H4 (cell line): ENCODE measurements at regions not wholly inside any gene's neighbourhood (a gene's known extent, or its start where the extent isn't known, plus 50 kb on each side); places are given as distances from the start of the nearest gene placed in this dataset.
"Not testable (repeated sequence)": the region's sequence is repeated elsewhere in the genome, so short reads cannot be mapped to it uniquely, and the experiment has no call there.

Experiments used
- DNase-seq: peaks from one replicate; pipeline ENCODE4 v3.0.0-alpha.2; 2015; ENCODE audit warnings: low spot score

DNA sequence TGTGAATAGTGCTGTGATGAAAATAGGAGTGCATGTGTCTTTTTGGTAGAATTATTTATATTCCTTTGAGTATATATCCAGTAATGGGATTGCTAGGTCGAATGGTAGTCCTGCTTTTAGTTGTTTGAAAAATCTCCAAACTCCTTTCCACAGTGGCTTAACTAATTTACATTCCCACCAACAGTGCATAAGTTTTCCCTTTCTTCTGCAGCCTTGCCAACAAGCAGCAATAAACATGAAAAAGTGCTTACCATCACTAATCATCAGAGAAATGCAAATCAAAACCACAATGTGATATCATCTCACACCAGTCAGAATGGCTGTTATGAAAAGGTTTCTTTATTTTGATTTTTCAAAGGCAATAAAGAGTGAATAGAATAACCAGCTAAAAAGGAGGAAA, 1105.9 kb downstream of the NAALADL2 start:
- DNase-seq = no peak

DNA sequence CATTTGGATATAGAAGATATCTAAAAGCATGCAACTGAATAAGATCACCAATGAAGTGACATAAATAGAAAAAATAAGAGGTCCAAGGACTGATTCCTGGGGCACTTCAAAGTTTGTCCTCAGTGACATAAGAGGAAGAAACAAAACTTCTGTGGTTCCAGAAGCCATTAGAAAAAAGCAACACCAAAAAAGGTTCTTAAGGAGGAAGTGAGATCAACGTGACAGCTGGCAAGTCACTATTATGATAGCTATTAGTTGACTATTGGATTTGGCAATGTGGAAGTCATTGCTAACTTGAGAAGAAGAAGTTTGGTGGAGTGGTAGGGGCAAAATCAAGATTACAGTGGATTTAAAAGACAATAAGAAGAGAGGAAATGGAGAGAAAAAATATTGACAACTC, 1098.3 kb downstream of the NAALADL2 start:
- DNase-seq = no peak

DNA sequence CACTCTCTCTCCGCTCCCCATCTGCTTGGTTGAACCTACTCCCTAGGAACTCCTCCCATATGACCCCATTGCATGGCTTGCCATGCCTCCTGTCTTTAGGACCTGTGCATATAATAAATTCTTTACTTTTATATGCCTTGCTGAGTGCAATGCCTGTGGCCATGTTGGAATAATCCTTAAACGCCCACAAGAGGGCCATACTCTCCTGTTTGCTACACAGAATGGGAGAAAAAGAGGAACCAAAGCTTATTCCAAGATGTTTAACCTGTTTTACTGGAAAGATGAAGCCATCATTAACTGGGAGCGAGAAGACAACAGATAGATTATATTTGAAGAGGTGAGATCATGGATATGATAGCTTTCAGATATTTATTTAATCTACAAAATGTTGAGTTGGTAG, 1097.8 kb downstream of the NAALADL2 start:
- DNase-seq = peak; percentile 22

DNA sequence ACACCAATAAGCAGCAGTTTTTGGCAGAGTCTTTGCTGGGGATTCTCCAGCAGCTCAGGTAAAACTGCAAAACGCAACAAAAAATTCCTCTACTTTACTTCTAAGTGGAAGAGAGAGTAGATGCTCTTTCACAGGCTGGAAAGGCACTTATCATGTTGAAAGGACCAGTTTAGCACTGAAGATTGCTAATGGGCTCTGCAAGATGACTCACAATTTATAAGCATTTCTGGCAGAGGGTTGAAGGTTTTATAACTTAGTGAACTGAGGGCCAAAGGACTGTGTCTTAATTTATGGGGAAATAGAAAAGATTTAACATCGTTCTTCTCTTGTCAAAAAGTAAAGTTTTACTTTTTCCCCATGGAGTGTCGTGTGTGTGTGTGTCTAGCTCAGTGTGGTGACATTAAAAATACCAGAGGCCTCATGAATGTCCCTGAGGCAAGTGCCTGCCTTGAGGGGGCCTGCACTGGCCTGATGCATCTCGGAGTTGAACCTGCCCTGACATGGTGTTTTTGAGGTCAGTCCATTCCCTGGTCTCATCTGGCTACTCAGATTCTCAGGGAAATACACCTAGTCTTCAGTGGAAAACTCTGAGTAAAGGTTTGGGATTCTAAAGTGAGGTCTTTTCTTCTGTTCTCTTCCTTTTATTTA, 1092.0 kb downstream of the NAALADL2 start:
- DNase-seq = no peak

DNA sequence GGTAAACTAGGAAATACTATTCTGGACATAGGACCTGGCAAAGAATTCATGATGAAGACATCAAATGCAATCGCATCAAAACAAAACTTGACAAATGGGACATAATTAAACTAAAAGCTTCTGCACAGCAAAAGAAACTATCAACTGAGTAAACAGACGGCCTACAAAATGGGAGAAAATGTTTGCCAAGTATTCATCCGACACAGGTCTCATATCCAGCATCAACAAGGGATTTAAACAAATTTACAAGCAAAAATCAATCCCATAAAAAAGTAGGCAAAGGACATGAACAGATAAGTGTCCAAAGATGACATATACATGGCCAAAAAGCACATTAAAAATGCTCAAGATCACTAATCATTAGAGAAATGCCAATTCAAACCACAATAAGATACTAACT, 1088.9 kb downstream of the NAALADL2 start:
- no peak for DNase-seq

DNA sequence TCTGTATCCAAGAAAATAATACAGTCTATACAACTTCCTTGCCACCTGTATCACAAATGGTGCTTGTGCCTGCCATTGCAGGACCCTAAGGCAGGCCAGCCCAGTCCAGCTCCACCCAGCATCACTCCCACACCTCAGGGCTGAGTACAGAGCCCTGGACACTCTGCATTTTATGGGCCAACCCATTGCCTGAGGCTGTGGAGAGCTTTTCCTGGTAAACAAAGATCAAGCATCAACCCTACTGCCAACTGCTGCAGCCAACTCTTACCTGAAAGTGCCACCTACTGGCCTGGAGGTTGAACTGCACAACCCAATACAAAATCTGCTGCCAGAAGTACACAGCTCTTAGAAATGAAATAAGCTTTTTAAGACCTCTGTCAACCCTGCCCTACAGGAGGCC, 1082.2 kb downstream of the NAALADL2 start:
- DNase-seq = peak; percentile 82

DNA sequence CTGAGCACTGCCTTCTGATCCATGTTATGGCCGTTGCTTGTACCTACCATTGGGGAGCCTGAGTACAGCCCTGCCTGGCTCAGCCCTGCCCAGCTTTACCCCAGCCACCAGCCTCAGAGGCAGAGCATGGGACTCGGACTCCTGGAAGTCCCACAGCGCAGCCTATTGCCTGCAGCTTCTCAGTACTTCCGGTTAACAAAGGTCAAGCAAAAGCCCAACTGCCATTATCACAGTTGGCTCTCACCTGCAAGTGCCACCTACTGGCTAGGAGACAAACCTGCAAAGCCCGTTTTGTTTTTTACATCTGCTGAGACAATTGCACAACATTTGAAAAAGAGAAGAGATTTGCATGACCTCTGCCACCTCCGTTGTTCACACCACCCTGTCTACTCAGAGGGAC, 1081.7 kb downstream of the NAALADL2 start:
- DNase-seq = peak; percentile 89

DNA sequence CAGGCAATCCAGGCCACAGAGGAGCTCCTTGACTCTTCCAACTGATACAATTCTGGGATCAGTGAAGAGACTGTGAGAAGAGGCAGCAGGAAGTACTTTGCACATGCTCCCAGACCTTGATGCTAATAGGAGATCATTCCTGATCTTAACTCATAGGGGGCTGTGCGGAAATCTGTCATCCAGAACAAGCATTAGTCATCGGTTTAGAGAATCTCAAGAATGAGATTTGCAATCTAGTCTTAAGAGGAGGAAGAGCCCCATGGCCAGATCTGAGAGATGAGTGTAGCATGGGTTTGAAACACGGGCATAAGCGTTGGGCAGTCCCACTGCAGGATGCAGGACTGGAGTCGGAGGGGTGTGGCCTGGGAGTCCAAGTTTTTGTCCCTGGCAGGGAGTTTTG, 1081.1 kb downstream of the NAALADL2 start:
- DNase-seq = peak; percentile 36

DNA sequence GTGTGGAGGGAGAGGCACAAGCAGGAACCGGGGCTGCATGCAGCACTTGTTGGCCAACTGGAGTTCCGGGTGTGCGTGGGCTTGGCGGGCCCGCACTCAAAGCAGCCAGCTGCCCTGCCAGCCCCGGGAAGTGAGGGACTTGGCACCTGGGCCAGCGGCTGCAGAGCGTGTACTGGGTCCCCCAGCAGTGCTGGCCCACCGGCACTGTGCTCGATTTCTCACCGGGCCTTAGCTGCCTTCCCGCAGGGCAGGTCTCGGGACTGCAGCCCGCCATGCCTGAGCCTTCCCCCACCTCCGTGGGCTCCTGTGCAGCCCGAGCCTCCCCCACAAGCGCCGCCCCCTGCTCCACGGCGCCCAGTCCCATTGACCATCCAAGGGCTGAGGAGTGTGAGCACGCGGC, 1078.2 kb downstream of the NAALADL2 start:
- not testable (repeated sequence) for DNase-seq

DNA sequence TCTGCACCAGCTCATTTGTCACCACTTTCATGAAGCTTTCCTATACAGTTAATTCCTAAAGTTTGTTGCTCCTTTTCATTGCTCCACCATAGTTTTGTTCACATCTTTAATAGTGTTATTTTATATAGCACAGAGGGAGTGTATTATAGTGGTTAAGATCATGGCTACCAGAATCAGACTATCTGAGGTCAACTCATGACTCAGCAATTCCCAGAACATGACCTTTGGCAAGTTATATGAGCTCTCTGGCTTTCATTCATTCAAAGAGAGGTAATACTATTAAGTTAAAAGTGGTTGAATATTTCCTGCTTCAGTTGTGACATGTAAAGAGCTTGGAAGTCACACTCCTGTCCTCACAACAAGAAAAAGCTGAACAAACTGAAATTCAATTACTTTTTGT, 1073.5 kb downstream of the NAALADL2 start:
- DNase-seq = peak; percentile 41

DNA sequence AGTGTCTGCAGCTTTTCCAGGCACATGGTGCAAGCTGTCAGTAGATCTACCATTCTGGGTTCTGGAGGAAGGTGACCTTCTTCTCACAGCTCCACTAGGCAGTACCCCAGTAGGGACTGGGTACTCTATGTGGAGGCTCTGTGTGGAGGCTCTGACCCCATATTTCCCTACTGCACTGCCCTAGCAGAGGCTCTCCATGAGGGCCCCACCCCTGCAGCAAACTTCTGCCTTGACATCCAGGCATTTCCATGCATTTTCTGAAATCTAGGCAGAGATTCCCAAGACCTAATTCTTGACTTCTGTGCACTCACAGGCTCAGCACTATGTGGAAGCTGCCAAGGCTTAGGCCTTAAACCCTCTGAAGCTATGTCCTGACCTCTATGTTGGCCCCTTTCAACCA, 1060.0 kb downstream of the NAALADL2 start:
- DNase-seq = no peak

DNA sequence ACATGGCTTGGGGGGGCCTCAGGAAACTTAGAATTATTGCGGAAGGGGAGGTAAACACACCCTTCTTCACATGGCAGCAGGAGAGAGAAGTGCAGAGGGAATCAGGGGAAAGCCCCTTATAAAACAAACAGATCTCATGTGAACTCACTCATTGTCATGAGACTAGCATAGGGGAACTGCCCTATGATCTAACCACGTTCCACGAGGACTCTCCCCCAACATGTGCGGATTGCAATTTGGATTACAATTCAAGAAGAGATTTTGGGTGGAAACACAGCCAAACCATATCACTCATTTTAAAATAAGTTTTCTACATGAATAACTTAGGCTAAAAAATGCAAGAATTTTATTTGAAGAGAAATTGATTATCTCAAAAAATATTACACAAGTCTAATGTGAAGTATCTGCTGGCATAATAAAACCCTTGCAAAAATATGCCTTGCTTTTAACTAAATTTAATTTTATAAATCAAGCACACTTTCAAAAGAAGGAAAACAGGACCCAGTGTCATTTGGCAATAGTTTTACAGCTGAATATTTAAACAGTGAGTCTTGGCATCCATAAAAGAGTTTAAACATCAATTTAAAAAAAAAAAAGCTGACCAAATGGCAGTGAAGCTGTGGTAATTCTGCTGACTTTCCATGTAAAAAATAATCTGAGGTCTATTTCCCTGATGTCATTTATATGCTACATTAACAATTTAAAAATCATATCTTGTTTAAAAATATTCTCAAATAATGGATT, 1057.2 kb downstream of the NAALADL2 start:
- DNase-seq = no peak

DNA sequence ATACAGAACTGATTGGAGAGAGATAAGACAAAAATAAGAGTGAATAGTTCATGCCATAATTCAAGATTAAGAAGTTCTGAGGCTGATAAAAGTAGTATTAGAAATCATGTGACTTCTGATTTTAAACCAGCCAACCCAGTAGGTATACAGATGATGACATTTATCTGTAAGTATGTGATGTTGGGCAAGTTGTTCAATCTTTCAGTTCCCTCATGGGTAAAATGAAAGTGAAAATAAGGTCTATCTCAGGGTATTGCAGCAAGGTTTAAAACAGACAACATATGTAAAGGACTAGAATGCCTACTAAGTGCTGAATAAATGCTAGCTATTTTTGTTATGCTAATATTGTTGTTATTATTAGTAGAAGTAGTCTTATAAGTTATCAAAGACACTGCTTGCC, 1055.7 kb downstream of the NAALADL2 start:
- DNase-seq = no peak

DNA sequence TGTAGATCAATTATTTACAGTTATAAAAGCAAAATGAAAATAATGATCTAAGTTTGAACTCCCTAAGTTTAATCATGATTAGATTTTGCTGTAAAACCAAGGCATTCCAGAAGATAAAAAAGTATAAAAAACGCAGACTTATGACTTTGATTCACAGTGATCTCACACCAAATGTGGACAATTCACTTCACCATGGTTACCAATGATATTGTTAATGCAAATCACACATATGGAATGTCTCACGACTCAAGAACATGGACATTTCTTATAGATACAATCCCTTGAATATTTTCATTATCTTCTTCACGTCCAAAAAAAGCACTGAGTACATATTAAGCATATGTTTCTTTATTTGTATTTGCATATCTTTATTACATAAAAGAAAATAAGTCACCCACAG, 1054.2 kb downstream of the NAALADL2 start:
- no peak for DNase-seq

DNA sequence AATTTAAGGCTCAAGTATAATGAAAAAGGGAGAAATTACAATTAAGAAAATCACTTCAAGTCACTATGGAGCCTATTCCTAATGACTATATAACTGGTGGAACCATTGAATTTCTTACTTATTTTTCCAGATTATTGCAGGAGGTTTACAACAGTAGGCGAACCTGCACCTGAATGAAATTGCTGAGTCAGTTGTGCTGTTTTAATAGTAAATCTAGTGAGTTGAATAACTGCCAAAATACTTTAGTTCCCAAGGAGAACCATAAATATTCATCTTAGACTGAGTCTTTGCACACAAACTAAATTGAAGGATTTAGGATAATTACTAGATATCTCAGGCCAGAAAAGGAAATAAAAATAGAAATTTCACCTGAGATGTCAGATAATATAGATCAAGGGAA, 1052.8 kb downstream of the NAALADL2 start:
- no peak for DNase-seq

DNA sequence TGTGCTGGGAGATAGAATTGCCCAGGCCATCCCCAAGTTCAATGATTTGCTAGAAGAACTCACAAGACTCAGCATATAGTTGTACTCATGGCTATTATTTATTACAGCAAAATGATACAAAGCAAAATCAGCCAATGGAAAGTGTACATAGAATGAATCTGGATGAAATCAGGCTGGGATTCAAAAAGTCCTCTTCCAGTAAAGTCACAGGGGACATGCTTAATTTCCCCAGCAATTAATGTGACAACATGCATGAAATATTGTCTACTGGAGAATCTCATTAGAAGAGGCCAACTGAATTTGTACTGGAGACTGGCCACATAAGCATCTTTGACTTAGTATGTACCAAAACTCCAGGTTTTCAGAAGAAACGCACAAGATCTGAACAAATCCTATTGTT, 1043.1 kb downstream of the NAALADL2 start:
- DNase-seq = no peak

DNA sequence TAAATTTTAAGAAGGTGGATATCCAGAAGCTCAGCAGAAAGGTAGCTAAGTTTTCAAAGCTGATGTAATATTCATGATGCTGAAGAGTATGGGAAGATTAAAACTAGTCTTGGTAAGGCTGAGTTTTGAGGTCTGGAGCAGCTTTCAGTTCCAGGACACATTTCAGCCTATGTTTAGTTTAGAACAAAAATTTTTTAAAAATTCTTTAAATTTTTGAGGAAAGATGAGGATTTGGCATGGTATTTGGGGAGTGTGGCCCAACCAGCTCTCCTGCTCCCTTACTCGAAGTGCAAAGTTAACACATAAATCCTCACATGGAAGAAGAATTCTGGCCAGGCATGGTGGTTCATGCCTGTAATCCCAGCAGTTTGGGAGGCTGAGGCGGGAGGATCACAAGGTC, 1039.1 kb downstream of the NAALADL2 start:
- DNase-seq = no peak

DNA sequence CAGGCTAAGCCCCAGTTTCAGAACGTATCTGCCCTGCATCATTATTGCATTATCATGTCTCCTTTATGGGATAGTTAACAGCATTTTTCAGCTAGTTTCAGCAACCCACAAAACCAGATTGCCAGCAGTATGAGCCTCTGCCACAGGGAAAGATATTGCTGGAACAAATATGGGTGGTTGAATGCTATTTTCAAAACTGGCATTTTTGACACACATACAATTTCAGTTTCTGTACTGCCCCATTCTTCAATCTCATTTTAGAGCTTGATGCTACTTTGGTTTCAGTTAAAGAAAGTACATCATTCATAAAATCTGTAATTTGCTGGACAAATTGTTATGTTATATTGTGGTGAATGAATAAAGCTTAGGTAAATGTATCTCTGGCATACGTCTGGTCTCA, 1037.5 kb downstream of the NAALADL2 start:
- no peak for DNase-seq

DNA sequence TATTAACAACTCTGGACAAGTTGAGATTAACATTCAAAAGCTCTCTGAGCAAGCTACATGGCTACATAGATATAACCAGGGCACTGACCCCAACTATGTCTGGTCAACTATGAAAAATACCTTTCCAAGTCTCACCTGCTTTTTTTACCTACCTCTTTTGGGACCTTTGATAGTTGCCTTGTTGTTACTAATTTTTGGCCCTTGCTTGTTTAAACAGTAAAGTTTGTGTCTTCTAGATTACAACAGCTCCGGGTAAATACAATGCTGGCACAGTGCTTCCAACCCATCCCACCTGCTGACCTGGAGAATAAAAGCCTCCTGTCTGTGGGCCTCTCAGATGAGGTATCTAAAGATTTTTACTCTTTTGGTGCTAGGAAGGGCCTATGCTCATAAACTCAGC, 1036.6 kb downstream of the NAALADL2 start:
- DNase-seq = no peak

DNA sequence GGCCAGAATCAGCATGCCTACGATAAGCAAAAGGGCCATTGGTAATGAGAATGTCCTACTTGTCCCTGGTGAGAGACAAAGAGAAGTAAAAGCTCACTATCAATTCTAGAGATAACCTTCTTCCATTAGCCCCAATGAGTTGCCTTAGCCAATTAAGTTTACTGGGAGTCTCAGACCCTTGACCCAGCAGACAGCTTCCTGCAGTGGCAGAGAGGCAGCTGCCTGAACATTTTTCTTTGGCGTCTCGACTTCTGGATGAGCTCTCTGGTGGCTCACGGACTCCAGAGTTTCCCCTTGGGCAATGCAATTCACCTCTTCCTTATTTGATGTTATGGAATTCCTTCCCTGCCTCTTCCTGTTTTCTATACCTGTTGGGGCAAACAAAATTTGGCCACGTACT, 1034.4 kb downstream of the NAALADL2 start:
- no peak for DNase-seq

DNA sequence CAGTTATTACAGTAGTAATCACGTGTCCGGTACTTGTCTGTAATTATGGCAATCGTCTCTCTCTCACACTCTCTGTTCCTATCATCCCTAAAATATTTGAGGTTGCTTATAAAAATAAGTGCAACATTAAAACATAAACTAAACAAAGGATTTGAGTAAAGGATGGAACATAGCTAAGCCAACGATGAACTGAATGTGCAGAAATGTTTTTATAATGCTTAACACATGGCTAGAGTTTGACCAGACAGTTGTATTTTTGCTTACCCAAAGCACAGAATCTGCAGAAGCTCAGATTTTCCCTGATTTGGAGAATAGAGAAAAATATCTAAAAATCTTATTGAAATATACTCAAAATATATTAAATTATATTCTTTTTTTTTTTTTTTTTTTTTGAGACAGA, 1030.9 kb downstream of the NAALADL2 start:
- DNase-seq = no peak

DNA sequence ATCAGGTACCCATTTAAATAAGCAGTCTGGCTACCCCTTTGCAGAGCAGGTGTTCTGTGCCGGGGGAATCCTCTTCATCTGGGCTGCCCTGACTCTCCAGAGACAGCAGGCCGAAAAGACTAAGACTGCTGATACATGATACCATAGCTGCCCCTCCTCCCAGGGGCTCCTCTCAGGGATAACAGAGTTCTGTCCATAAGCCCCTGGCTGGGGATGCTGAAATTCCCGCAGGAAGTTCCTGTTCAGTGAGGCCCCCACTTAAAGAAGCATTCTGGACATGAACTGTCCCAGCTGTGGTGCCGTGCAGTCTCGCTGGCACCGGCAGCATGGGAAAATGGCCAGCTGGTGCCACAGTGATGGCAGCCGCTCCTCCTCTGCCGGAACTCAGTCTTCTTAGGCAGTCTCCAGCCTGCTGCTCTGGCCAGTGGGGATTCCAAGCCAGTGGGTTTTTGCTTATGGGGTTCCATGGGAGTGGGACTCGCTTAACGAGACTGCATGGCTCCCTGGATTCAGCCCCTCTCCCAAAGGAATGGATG, 1026.2 kb downstream of the NAALADL2 start:
- DNase-seq = no peak

DNA sequence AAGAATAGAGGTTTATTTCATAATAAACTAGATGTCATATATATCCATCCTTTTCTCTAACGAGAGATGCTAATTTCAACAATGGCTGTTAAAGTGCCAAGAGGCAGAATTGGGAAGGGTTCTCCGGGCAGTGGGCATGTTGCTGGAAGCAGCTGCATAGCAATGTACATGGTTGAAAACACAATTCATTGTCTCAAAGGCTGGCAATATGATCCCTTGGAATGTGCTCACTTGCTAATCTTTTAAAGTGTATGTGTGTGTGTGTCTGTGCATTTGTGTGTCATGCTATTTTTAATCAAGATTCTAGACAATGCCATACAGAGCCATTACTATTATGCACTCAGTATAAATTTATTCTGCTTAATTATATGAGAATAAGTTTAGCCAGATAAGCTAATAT, 1020.3 kb downstream of the NAALADL2 start:
- DNase-seq = no peak

DNA sequence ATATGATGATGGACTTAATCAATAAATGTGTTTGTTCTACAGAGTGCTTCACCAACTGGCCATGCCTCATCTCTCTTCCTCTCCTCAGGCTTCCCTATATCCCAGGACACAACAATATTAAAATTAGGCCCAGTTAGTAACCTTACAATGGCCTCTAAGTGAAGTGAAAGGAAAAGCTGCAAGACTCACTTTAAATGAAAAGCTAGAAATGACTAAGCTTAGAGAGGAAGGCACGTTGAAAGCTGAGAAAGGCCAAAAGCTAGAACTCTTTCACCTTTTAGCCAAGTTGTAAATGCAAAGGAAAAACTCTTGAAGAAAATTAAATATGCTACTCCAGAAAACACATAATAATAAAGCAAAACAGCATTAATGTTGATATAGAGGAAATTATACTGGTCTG, 1010.3 kb downstream of the NAALADL2 start:
- DNase-seq = no peak
